Left colon (tissue), 2 donors: ENCODE measurements at regions not wholly inside any gene's neighbourhood (a gene's known extent, or its start where the extent isn't known, plus 50 kb on each side); places are given as distances from the start of the nearest gene placed in this dataset.

Experiments
- ATAC-seq: fragments of 200-7000 bp; cut with Tn5 transposase; one replicate; pipeline ENCODE4 v1.9.1; 2020; ENCODE audit warnings: mild to moderate bottlenecking, moderate library complexity
- DNase-seq, 2 donors: peaks; one replicate each; pipeline ENCODE4 v3.0.0-alpha.2; 2020
- intact Hi-C, 2 donors: fragments of 100-400 bp; cut with DNase I in 1 of 2; cut with micrococcal nuclease in 1 of 2; formaldehyde crosslinking; loops; one replicate each; pipeline versions ENCODE4 v1.11.2 to v1.14.0; 2022; cut with DNase I, micrococcal nuclease
- donor health status: DM: no; HTN: no; CAD: no.
- donor health status: DM: yes; HTN: yes; CAD: no.

DNA sequence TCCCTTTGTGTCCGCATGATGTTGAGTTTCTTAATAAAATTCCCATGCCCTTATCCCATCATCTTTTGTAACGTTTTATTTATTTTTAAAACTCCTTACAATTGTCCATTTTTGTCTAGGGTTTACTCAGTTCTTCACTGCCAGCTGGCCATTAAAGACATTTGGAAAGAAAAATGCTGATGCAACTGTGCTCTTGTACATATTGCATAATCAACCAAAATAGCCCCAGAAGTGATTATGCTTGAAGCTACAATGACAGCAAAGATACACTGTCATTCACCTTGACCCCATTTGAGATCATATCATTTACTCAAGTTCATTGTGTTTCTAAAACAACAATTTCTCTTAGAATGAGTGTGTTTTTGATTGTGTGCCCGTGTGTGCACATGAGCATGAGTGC is 1074.6 kb upstream of the RBFOX1 start:
- ATAC-seq: no peak
- intact Hi-C loops: no loop called here
- no peak for DNase-seq

DNA sequence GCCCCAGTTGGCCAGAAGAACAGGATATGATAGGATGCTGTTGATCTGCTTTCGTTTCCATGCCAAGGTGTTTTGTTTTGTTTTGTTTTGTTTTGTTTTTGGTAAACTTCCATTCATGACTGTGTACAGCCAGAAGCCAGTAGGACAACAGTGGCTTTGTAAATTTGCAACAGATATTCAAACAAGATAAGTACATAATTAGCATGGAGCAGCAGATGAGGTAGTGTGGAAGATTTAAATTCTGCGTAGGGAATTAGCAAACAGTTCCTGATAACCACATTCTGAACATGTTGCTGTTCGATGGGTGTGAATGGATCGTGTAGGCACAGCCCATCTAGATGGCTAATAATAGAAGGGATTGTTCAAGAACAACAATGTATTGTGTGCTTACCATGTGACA is 1080.1 kb upstream of the RBFOX1 start:
- ATAC-seq (no peak), DNase-seq (no peak)
- intact Hi-C loops: no loop called here

DNA sequence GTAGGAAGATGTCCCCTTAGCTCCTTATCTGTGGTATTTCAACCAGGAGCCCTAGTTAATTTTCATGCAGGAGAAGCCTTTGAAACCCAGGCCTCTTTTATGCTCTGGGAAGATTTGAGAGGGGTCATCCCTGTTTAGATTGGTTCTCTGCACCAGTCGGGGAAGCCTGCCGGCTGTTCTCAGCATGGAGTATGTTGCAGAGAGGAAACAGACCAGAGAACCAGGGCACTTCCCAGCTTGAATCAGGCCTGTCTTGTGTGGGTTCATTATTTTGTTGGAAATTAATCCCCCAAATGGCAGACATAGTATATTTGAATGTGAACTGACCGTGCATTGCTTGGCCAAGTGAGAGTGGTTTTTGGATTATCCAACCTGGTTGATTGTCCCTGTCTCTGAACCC is 1082.1 kb upstream of the RBFOX1 start:
- ATAC-seq (no peak), DNase-seq (no peak)
- intact Hi-C loops: no loop called here

DNA sequence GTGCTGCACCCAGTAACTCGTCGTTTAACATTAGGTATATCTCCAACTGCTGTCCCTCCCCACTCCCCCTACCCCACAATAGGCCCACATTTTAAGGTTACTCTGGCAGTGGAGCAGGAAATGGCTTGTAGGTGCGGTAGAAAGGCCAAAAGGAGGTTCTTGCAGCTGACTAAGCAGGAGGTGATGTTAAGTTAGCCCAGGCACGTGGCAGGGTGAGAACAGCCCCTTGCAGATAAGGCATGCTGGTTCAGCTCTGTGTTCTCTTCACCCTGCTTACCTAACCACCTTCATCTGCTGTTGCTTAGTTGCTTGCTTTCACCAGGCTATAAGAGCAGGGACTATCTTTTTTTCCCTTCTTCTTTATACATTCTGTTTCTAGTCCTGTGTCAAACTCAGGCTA is 1082.8 kb upstream of the RBFOX1 start:
- intact Hi-C loops: no loop called here
- no peak for ATAC-seq
- DNase-seq: no peak

DNA sequence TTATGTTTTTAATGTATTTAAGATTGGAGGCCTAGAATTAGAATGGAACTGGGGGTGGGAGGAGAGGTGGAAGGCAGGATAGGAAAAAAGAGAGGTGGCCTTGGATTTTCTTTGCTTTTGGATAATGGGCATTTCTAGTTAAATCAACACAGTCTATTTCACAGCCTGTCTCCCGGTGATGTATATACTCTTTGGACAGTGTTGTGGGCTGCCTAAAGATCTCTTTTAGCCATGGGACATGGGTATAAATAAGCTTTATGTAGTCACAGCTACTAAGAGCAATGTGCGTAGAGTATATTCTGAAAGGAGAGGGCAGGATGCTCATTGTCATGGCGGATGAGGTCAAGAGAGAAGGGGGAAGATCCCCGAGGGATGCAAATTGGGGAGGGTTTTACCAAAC is 1084.4 kb upstream of the RBFOX1 start:
- ATAC-seq (no peak), DNase-seq (no peak)
- intact Hi-C loops: no loop called here

DNA sequence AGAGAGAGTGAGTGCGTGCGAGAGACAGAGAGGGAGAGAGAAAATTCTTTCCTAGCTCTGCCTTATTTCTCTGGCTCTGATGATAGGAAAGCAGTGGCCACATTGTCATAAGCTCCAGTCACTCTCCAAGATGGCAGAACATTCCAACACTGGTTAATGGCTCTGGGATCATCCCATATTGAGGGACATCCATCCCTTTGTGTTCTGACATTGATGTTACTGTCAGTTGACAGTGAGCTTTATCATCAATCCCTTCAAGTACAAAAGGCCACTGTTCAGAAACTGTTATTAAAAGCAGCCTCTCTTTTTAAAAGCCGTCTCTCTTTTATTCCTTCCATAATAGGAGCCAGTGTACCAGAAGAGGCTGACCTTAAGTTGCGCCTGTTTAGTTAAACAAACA is 1084.9 kb upstream of the RBFOX1 start:
- intact Hi-C loops: no loop called here

DNA sequence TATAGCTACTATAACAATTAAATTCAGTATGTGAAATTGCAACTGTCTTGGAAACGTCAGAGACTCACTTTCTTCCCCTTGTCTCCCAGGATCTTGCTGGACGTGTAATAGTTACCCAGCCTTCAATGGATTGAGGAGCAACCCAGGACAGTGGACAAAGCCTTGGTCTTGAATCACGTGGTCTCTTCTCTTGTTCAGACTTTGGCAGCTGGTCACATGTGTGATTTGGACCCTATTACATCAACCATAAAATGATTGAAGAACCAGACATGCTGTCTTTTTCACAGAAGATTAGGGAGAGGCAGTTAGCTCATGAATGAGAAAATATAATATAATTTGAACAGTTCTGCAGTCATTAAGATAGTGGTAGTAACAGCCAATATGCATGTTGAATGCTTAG is 1085.5 kb upstream of the RBFOX1 start:
- intact Hi-C loops: no loop called here
- ATAC-seq (no peak), DNase-seq (no peak)

More for the DNA sequence above, 1084.9 kb upstream of the RBFOX1 start:
- no peak for DNase-seq
- ATAC-seq: no peak

DNA sequence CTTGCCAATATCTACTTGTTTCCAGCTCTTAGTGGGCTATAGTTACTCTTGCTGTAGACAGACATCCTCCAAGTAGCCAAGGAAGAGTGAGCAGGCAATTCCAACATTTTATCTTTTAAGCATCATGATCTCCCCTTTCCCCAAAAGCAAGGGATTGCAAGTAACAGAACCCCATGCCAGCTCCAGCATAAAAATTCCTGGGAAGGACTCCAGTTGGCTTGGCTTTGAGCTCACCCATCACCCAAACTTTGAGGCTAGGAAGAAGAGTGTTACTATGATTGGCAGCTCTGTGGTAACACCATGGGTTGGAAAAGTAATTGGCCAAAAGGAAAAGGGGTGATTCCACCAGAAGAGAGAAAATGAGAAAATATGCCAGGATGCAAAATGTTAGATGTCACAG is 1086.4 kb upstream of the RBFOX1 start:
- intact Hi-C loops: no loop called here
- DNase-seq (no peak), ATAC-seq (no peak)

DNA sequence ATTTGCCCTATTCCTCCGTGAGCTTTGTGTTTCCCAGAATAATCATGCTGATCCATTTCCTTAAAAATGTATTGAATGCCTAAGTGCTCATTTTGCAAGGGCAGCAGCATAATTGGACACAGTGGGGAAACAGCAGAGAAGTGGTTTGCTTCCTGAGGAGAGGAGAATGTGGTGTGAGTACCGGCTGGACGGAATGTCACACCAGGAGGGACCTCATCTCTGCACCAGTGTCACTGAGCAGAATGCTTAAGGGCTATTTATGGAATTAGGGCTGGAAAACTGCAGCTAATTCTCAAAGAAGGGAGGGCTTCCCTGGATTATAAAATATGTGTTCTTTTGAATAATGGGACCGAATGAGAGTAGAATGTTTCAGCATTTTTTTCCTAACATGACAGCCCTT is 1100.6 kb upstream of the RBFOX1 start:
- intact Hi-C loops: no loop called here
- DNase-seq: no peak
- ATAC-seq: no peak

DNA sequence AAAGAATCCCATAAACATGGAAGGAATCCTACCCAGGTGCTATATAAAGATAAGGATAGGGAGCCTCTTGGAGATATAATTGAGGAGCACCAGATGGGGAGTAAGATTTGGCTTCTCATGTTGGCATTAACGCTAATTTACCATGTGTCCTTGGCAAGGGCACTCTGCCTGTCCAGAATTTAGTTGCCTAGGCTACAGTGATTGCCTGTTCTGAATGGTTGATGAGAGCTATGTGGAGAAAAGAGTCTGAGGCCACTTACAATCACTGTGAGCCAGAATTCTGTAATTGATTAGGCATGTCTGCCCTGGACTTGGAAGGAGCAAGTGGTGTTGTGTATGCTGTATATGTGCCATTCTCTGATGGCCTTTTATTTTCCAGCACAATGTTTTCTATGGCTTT is 1101.2 kb upstream of the RBFOX1 start:
- intact Hi-C loops: no loop called here
- no peak for DNase-seq
- no peak for ATAC-seq

DNA sequence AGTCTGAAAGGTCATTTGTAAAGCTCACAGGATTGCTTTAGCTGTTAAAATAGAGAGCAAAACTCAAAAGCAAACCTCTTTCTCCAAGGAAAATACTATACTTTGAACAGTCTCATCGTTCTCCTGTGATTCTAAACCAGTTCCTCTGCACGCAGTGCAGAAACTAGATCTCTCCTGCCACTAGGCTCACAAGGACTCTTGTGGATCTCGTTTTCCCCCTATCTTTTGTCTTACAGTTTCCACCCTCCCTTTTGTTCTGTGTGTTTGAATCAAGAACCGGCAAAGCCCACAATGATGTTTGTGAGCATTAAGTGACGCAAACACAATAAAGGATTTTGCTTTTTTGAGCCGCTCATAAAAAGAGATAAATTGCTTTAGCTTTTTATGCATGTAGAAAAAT is 1103.5 kb upstream of the RBFOX1 start:
- DNase-seq (no peak), ATAC-seq (no peak)
- intact Hi-C loops: no loop called here

DNA sequence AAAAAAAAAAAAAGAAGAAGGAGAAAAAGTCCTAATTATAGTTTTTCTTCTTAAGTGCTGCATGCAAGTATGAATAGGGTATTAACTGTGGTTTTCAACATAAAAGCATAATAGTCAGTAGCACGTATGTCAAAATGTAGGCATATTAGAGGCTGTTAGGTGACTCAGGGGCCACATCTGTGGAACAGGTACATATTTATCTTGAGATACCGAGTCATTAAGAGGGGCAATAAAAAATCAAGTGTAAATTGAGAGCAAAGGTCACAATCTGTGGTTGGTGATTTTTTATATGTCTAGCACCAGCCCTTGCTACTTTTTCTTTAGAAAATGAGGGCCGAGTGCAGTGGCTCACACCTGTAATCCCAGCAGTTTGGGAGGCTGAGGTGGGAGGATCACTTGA is 1113.8 kb upstream of the RBFOX1 start:
- intact Hi-C loops: no loop called here
- DNase-seq (no peak), ATAC-seq (peak; percentile 97)

DNA sequence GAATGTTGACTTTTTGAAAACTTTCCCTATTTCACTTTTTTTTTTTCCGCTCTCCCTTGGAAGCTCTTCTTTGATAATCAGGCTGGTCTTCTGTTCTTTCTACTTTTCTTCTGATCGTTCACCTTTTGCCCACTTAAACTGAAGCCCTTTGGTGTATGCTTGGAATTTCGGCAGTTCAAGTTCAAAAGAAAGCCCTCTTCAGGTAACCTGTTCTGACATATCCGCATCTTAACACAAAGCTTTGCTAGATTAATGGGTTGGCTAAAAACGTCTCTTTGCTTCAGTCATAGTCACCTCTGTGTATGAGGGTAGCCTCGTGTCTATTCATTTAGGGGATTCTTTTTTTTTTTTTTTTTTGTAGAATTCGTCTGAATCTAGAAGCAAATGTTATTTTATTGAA is 1115.8 kb upstream of the RBFOX1 start:
- no peak for DNase-seq
- no peak for ATAC-seq
- intact Hi-C loops: no loop called here

DNA sequence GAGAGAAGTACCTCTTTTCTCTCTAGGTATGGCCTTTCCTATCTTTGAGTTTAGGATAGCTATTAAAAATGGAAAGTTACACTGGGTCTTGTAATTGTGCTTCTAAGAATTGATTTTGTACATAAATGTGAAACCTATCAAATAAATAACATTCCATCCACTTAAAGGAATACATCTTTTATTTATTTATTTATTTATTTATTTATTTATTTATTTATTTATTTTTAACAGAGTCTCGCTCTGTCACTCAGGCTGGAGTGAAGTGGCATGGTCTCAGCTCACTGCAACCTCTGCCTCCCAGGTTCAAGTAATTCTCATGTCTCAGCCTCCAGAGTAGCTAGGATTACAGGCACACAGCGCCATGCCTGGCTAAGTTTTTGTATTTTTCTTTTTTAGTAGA is 1114.0 kb upstream of the EEF2KMT start:
- intact Hi-C loops: no loop called here
- ATAC-seq (no peak), DNase-seq (no peak)

DNA sequence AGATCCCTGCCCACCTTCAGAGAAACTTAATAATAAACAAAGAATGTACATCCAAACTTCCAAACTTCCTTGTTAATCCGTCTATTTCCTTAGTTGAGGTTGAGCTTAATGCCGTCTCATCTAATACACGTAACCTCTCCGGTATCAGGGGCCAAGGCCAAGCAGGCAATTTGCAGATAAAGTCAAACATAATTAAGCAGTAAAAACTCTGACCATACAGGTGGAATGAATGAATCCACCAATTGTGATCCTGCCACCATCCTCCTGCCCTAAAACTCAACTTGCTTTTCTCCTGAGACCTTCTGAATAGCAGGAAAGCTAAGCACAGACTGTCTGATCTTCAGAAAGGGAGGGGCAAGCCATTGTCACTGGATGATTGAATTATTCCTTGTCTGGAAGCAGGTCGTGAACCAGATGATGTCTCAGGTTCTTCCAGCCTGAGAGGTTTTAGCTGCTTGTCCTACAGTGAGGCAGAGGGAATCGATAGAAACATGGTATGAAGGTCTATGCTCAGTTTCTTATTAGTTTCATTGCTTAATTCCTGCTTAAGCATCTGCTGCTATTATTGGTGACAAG is 1111.8 kb upstream of the EEF2KMT start:
- peak; percentile 48 to 65 for DNase-seq
- peak; percentile 93 for ATAC-seq
- intact Hi-C loops: no loop called here

DNA sequence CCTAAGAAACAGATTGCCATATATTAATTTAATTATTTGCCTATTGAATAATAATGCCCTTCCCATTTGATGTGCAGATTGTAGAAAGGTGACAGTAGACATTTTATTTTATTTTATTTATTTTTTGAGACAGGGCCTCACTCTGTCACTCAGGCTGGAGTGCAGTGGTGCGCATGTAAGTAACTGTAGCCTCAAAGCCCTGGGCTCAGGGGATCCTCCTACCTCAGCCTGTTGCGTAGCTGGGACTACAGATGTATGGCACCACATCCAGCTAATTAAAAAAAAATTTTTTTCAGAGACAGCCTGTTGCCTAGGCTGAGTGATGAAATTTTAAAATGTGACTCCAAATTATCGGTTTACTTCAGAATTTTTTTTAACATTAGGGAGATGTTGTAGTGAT is 1110.0 kb upstream of the EEF2KMT start:
- DNase-seq (no peak), ATAC-seq (no peak)
- intact Hi-C loops: no loop called here

DNA sequence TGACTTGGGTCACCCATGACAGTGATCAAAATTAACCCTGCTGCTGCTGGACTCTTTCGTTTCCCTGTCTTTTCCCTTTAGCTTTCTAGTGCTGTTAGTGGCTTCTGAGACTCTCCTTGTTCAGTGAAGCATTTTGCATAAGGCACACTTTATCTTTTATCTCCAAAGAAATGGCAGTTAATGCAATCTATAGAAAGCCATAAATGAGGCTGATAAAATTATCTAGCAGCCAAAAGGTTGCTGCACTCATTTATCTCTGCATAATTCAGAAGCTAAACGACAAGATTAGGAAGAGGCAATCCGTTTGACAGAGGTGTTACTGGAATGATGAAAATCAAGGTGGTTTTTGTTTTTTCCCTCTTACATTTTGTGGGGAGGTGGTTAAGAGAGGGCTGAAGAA is 1109.5 kb upstream of the EEF2KMT start:
- ATAC-seq: no peak
- no peak for DNase-seq
- intact Hi-C loops: no loop called here

DNA sequence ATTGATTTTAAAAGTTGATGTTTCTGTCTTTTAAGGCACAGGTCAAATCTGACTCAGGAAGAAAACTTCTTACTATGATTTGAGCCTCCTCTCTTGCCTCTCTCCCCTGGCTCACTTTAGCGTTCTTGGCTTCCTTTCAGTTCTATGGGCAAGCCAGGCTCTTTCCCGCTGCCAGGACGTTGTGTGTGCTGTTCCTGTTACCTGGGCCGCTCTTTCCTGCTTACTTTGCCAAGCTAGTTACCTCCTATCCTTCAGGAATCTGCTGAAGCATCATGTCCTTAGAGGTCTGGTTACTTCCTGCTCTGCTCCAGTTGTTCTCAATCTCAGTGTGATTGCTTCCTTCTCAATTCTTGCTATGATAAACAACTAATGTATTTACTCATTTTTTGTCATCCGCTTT is 1108.5 kb upstream of the EEF2KMT start:
- DNase-seq (peak; percentile 20 to 38), ATAC-seq (peak; percentile 65)
- intact Hi-C loops: no loop called here

DNA sequence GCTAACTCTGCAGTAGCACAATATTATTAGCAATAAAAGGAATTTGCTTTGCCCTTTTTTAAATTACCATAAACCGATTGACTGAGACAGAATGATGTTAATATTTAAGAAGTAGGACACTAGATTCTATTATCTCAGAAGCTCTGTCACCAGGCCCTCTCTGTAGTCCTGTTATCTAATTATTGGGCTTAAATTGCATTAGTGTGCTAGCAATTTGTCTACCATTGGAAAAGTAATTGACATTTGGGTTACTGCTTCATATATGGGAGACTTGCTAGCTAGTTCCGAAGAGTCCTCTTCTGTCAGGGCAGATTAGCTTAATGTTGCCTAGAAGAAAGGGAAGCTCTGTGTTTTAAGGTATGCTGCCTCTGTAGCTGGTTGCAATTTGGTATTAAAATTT is 1107.3 kb upstream of the EEF2KMT start:
- ATAC-seq (no peak), DNase-seq (no peak)
- intact Hi-C loops: no loop called here

DNA sequence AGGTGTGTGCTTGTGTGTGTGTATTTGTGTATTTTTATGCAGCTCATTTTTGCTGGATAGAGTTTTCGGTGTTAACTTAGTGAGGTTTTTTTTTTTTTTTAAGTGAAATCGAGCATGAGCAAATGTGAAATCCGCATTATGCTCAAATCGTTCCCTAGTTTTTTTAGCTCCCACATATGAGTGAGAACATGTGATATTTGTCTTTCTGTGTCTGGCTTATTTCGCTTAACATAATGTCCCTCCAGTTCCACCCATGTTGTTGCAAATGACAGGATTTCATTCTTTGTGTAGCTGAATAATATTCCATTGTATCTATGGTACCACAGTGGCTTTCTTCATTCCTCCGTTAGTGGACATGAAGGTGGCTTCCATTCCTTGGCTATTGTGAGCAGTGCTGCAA is 1103.3 kb upstream of the EEF2KMT start:
- no peak for DNase-seq
- intact Hi-C loops: no loop called here
- ATAC-seq: no peak

DNA sequence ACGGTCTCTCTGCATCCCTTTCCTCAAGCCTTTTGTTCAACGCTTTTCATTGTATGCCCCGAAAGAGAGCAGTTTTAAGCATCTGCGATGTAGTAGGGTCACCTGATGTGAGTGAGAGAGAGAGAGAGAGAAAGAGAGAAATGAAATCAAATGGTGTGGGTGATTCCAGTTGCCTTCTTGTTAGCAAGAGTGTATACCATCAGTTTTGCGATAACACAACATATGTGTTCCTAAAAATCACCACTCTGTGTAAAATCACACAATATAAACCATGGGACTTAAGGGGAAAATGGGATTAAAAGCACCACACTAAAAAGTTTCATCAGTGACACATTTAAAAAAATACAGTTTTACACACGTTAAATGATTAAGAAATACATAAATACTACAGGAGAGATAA is 1102.7 kb upstream of the EEF2KMT start:
- no peak for DNase-seq
- intact Hi-C loops: no loop called here
- ATAC-seq: no peak

DNA sequence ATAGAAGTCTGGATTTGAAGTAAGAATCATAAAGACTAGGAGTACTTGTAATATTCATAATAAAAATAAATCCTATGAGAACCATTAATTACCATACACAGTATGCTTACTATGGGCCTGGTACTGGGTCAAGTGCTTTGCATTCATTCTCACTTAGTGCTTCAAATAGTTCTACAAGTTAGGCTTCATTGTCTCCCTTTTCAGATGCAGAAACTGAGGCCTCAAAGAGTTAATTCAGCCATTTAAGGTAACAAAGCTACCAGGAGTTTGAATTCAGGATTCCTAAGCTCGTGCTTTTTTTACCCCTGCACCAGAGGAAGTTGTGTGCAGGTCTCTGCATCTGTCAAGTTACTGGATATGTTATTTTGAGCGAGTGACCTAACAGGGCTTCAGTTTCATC is 1098.4 kb upstream of the EEF2KMT start:
- intact Hi-C loops: no loop called here
- no peak for DNase-seq
- no peak for ATAC-seq
